ENCODE measurements at regions not wholly inside any gene's neighbourhood (a gene's known extent, or its start where the extent isn't known, plus 50 kb on each side); places are given as distances from the start of the nearest gene placed in this dataset.

DNA sequence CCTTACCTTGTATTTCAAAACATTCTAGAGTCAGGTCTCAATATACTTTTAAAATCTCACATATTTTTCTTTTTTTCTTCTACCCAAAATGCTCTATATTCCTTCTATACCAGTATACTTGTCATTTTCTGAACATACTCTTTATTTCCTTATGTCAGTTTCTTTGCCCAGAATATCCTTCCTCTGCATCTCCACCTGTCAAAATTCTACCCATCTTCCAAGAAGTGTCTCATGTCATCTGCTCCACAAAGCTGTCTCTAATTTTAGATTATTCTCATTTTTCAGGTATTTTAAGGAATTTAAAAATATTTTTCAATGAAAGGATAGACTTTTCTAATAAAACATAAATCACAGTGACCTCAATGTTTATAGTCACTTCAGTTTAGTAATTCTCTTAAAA lies 328.0 kb upstream of the SMIM30 start:
- Histone ChIP-seq H3K36me3 (ENCODE audit: control insufficient read depth in 4 of 4, insufficient read depth in 4 of 4, low read length in 4 of 4) (no peaks in the 10 kb centered on the region), H3K9me3 (ENCODE audit: control insufficient read depth in 4 of 4, insufficient read depth in 3 of 4, low read length in 3 of 4) (no peaks in the 10 kb centered on the region), H3K27ac (ENCODE audit: low read depth in 1 of 2, low read length in 1 of 2) (no peak overlapping the region), H3K4me1 (ENCODE audit: control insufficient read depth in 5 of 5, insufficient read depth in 5 of 5, low read length in 5 of 5) (no peaks in the 10 kb centered on the region), H3K27me3 (ENCODE audit: control insufficient read depth in 3 of 3, insufficient read depth in 3 of 3, low read length in 2 of 3) (no peaks in the 10 kb centered on the region), H3K4me3 (no peak overlapping the region), H3K9ac (ENCODE audit: insufficient read depth in 1 of 2, low read length in 2 of 2) (no peak overlapping the region)
- ATAC-seq (ENCODE audit: insufficient read depth, low FRiP score), result no peak
- no peak for DNase-seq
- TF ChIP-seq, protein P1, sequence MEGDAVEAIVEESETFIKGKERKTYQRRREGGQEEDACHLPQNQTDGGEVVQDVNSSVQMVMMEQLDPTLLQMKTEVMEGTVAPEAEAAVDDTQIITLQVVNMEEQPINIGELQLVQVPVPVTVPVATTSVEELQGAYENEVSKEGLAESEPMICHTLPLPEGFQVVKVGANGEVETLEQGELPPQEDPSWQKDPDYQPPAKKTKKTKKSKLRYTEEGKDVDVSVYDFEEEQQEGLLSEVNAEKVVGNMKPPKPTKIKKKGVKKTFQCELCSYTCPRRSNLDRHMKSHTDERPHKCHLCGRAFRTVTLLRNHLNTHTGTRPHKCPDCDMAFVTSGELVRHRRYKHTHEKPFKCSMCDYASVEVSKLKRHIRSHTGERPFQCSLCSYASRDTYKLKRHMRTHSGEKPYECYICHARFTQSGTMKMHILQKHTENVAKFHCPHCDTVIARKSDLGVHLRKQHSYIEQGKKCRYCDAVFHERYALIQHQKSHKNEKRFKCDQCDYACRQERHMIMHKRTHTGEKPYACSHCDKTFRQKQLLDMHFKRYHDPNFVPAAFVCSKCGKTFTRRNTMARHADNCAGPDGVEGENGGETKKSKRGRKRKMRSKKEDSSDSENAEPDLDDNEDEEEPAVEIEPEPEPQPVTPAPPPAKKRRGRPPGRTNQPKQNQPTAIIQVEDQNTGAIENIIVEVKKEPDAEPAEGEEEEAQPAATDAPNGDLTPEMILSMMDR (IDR thresholded peaks at IDR 0.05; ENCODE audit: control extremely low read depth, extremely low read depth), result no peak

DNA sequence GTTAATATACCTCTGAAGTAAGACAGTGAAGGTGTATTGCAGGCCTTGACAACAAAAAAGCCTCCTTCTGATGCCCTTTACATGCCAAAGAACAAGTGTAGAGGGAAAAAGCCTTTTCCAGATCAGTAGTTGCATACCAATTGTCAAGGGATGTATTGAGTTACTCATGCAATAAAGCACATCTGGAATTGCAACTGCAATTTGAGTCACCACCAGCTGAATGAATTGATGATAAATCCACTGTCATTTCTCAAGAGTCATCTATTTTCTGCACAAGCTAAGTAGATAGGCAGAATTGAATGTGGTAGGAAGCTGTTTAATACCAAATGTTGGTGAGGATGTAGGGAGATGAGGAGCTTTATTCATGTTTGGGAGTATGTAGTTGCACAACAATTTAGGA lies 325.9 kb upstream of the SMIM30 start:
- no peak overlapping the region for H3K27ac ChIP-seq (ENCODE audit: low read depth in 1 of 2, low read length in 1 of 2)
- no peak for DNase-seq
- H3K9me3 ChIP-seq (ENCODE audit: control insufficient read depth in 4 of 4, insufficient read depth in 3 of 4, low read length in 3 of 4), result no peaks in the 10 kb centered on the region
- no peak for ATAC-seq (ENCODE audit: insufficient read depth, low FRiP score)
- no peaks in the 10 kb centered on the region for H3K4me1 ChIP-seq (ENCODE audit: control insufficient read depth in 5 of 5, insufficient read depth in 5 of 5, low read length in 5 of 5)
- TF ChIP-seq, protein P1 (IDR thresholded peaks at IDR 0.05; ENCODE audit: control extremely low read depth, extremely low read depth), result no peak
- H3K36me3 ChIP-seq (ENCODE audit: control insufficient read depth in 4 of 4, insufficient read depth in 4 of 4, low read length in 4 of 4), result no peaks in the 10 kb centered on the region
- H3K4me3 ChIP-seq, result no peak overlapping the region
- no peak overlapping the region for H3K9ac ChIP-seq (ENCODE audit: insufficient read depth in 1 of 2, low read length in 2 of 2)
- no peaks in the 10 kb centered on the region for H3K27me3 ChIP-seq (ENCODE audit: control insufficient read depth in 3 of 3, insufficient read depth in 3 of 3, low read length in 2 of 3)

DNA sequence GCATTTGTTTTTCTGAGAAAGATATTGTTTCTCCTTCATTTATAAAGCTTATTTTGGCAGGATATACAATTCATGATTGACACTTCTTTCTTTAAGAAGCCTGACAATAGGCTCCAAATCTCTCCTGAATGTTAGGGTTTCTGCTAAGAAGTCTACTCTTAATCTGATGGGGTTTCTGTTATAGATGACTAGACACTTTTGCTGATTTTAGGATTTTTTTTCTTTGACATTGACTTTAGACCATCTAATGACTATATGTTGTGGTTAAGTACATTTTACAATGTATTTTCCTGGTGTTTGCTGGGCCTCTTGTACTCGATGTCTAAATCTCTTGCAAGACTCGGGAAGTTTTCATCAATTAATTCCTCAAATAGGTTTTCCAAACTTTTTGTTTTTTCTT lies 321.8 kb upstream of the SMIM30 start:
- TF ChIP-seq, protein P1 (IDR thresholded peaks at IDR 0.05; ENCODE audit: control extremely low read depth, extremely low read depth), result no peak
- 65 to 84% methylated on average over 2 of the region's 2 CpGs for WGBS, 2 donors
- ATAC-seq (ENCODE audit: insufficient read depth, low FRiP score) (no peak), DNase-seq (no peak)
- Histone ChIP-seq H3K4me1 (ENCODE audit: control insufficient read depth in 5 of 5, insufficient read depth in 5 of 5, low read length in 5 of 5) (no peaks in the 10 kb centered on the region), H3K9me3 (ENCODE audit: control insufficient read depth in 4 of 4, insufficient read depth in 3 of 4, low read length in 3 of 4) (peaks cover 0 to 5% (median 0%) of the 10 kb centered on the region in 4 donors), H3K9ac (ENCODE audit: insufficient read depth in 1 of 2, low read length in 2 of 2) (no peak overlapping the region), H3K4me3 (no peak overlapping the region), H3K27me3 (ENCODE audit: control insufficient read depth in 3 of 3, insufficient read depth in 3 of 3, low read length in 2 of 3) (no peaks in the 10 kb centered on the region), H3K36me3 (ENCODE audit: control insufficient read depth in 4 of 4, insufficient read depth in 4 of 4, low read length in 4 of 4) (no peaks in the 10 kb centered on the region), H3K27ac (ENCODE audit: low read depth in 1 of 2, low read length in 1 of 2) (no peak overlapping the region)

DNA sequence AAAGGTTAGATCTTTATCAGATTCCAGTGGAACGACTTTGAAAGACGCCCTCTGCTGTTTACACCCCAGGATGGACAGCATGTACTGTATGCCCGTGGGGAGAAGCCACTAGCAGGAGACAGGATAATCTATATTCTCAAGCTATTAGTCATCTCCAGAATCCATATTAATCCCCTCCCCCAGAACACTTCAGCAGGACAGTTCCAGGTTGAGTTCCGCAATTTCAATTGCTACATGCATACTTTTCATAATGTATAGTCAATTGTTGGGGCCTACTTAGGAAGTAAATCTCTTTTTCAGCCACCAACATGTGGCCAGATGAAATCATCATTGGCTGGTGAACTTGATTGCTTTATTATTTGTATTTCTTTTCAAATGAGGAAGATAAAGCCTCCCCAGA lies 313.1 kb upstream of the SMIM30 start:
- WGBS, 2 donors, result 82 to 90% methylated on average over 4 of the region's 4 CpGs
- Histone ChIP-seq H3K4me1 (ENCODE audit: control insufficient read depth in 5 of 5, insufficient read depth in 5 of 5, low read length in 5 of 5) (no peaks in the 10 kb centered on the region), H3K27ac (ENCODE audit: low read depth in 1 of 2, low read length in 1 of 2) (no peak overlapping the region), H3K4me3 (no peak overlapping the region), H3K9me3 (ENCODE audit: control insufficient read depth in 4 of 4, insufficient read depth in 3 of 4, low read length in 3 of 4) (no peaks in the 10 kb centered on the region), H3K36me3 (ENCODE audit: control insufficient read depth in 4 of 4, insufficient read depth in 4 of 4, low read length in 4 of 4) (no peaks in the 10 kb centered on the region), H3K27me3 (ENCODE audit: control insufficient read depth in 3 of 3, insufficient read depth in 3 of 3, low read length in 2 of 3) (no peaks in the 10 kb centered on the region), H3K9ac (ENCODE audit: insufficient read depth in 1 of 2, low read length in 2 of 2) (no peak overlapping the region)
- TF ChIP-seq, protein P1 (IDR thresholded peaks at IDR 0.05; ENCODE audit: control extremely low read depth, extremely low read depth), result no peak
- no peak for ATAC-seq (ENCODE audit: insufficient read depth, low FRiP score)
- DNase-seq, result no peak
